H1 (cell line): ENCODE measurements at regions not wholly inside any gene's neighbourhood (a gene's known extent, or its start where the extent isn't known, plus 50 kb on each side); places are given as distances from the start of the nearest gene placed in this dataset.
A peak's percentile ranks its signal among the peaks of the same experiment; 100 is the strongest.

Source experiments
- CTCF ChIA-PET: fragments of 300-600 bp; sonication (Branson Sonifier 250); formaldehyde crosslinking; loops from one replicate; lab custom pipeline; 2021; ENCODE audit not compliant: partially characterized antibody; lab: Charles Lee
- POLR2A ChIA-PET: fragments of 300-600 bp; sonication (Branson Sonifier 250); formaldehyde crosslinking; loops from one replicate; lab custom pipeline; 2021; ENCODE audit warnings: inconsistent platforms; ENCODE audit not compliant: partially characterized antibody; lab: Charles Lee
- DNase-seq, 2 experiments: peaks; one replicate each; pipeline versions ENCODE4 v3.0.0 to v3.0.0-alpha.2; 2010 to 2022; ENCODE audit warnings: low spot score in 2 of 2, low read depth in 1 of 2, mixed read lengths in 1 of 2
- FAIRE-seq: peaks from 2 replicates; lab custom pipeline; 2011; peaks lifted over from hg19 to GRCh38; lab: Jason Lieb, UNC
- H2AFZ ChIP-seq: 2 replicates; pipeline ENCODE4 v1.8.1; 2012; ENCODE audit warnings: low read length, inconsistent platforms
- H2AK5ac ChIP-seq: 2 replicates; pipeline ENCODE4 v1.6.1; 2013; ENCODE audit warnings: low read depth, low read length
- H2BK120ac ChIP-seq: replicated peaks from 2 replicates; pipeline ENCODE3; 2013; ENCODE audit warnings: low read depth, low read length, inconsistent platforms
- H2BK12ac ChIP-seq: 2 replicates; pipeline ENCODE4 v1.6.1; 2013; ENCODE audit warnings: low read depth, low read length
- H2BK15ac ChIP-seq: 2 replicates; pipeline ENCODE4 v1.6.1; 2013; ENCODE audit warnings: low read length
- H2BK20ac ChIP-seq: 2 replicates; pipeline ENCODE4 v1.6.1; 2013; ENCODE audit warnings: low read length
- H2BK5ac ChIP-seq: 2 replicates; pipeline ENCODE4 v1.6.1; 2013; ENCODE audit warnings: low read depth, low read length
- H3K14ac ChIP-seq: 2 replicates; pipeline ENCODE4 v1.6.1; 2013; ENCODE audit warnings: inconsistent platforms; ENCODE audit not compliant: insufficient read length
- H3K18ac ChIP-seq: 2 replicates; pipeline ENCODE4 v1.6.1; 2013; ENCODE audit warnings: low read length; ENCODE audit errors: extremely low read depth
- H3K23ac ChIP-seq: 2 replicates; pipeline ENCODE4 v1.6.1; 2013; ENCODE audit warnings: inconsistent platforms; ENCODE audit not compliant: insufficient read length
- H3K23me2 ChIP-seq: 2 replicates; pipeline ENCODE4 v1.6.1; 2013; ENCODE audit warnings: low read depth, low read length
- H3K27ac ChIP-seq: 2 replicates; pipeline ENCODE4 v1.6.1; 2011; ENCODE audit warnings: low read depth, low read length, inconsistent platforms
- H3K27me3 ChIP-seq, 4 experiments: replicated peaks in 1 of 4; 1 replicate in 1 of 4; 2 replicates in 3 of 4; pipeline versions ENCODE4 v1.6.1 to v1.8.1; 2011 to 2013; ENCODE audit warnings: low read length in 3 of 4, mild to moderate bottlenecking in 3 of 4, inconsistent platforms in 2 of 4, mixed read lengths in 2 of 4, moderate library complexity in 1 of 4; ENCODE audit not compliant: control insufficient read depth in 3 of 4, insufficient read depth in 3 of 4; ENCODE audit errors: extremely low read depth in 1 of 4
- H3K36me3 ChIP-seq, 4 experiments: 2 replicates each; pipeline versions ENCODE4 v1.6.1 to v1.8.1; 2011 to 2013; ENCODE audit warnings: mild to moderate bottlenecking in 4 of 4, low read length in 3 of 4, moderate library complexity in 2 of 4, control low read depth in 1 of 4, inconsistent platforms in 1 of 4; ENCODE audit not compliant: insufficient read depth in 4 of 4, control insufficient read depth in 2 of 4
- H3K4ac ChIP-seq: replicated peaks from 2 replicates; pipeline ENCODE3; 2013; ENCODE audit warnings: low read length, low read depth, mixed read lengths, inconsistent platforms; ENCODE audit not compliant: insufficient read length
- H3K4me1 ChIP-seq, 4 experiments: replicated peaks in 1 of 4; 1 replicate in 1 of 4; 2 replicates in 3 of 4; pipeline versions ENCODE4 v1.6.1 to v1.8.1; 2011 to 2013; ENCODE audit warnings: low read length in 3 of 4, inconsistent platforms in 2 of 4, mixed read lengths in 1 of 4; ENCODE audit not compliant: insufficient read depth in 4 of 4, control insufficient read depth in 3 of 4
- H3K4me2 ChIP-seq, 2 experiments: 2 replicates each; pipeline versions ENCODE4 v1.6.1 to v1.8.1; 2011 to 2013; ENCODE audit warnings: low read depth in 2 of 2, low read length in 2 of 2, control low read depth in 1 of 2, inconsistent platforms in 1 of 2, mild to moderate bottlenecking in 1 of 2; ENCODE audit not compliant: insufficient read depth in 1 of 2
- H3K4me3 ChIP-seq, 4 experiments: fragments of 200-600, 300-600 bp in 1 of 4; sonication (generic), shearing (Covaris generic), sonication (Bioruptor Twin) in 1 of 4; 2 replicates each; pipeline versions ENCODE4 v1.5.1 to v1.8.1; 2011 to 2016; ENCODE audit warnings: low read length in 4 of 4, low read depth in 3 of 4, control low read depth in 2 of 4, inconsistent platforms in 2 of 4, mild to moderate bottlenecking in 2 of 4, mixed read lengths in 1 of 4, moderate library complexity in 1 of 4; ENCODE audit not compliant: insufficient read depth in 2 of 4; ENCODE audit errors: extremely low read depth in 1 of 4
- H3K56ac ChIP-seq: replicated peaks from 2 replicates; pipeline ENCODE3; 2013; ENCODE audit warnings: low read depth, mild to moderate bottlenecking, mixed read lengths, low read length, inconsistent platforms; ENCODE audit not compliant: insufficient read length
- H3K79me1 ChIP-seq: 2 replicates; pipeline ENCODE4 v1.6.1; 2013; ENCODE audit warnings: low read depth, low read length, control low read depth
- H3K79me2 ChIP-seq, 2 experiments: 2 replicates each; pipeline versions ENCODE4 v1.6.1 to v1.8.1; 2012 to 2013; ENCODE audit warnings: low read length in 2 of 2, mild to moderate bottlenecking in 2 of 2, inconsistent platforms in 1 of 2; ENCODE audit not compliant: insufficient read depth in 2 of 2, control insufficient read depth in 1 of 2
- H3K9ac ChIP-seq, 4 experiments: replicated peaks in 1 of 4; 1 replicate in 1 of 4; 2 replicates in 3 of 4; pipeline versions ENCODE4 v1.6.1 to v1.8.1; 2011 to 2013; ENCODE audit warnings: low read depth in 3 of 4, low read length in 3 of 4, control low read depth in 2 of 4, mild to moderate bottlenecking in 2 of 4, moderate library complexity in 2 of 4, inconsistent platforms in 1 of 4; ENCODE audit errors: extremely low read depth in 1 of 4
- H3K9me3 ChIP-seq, 2 experiments: 2 replicates each; pipeline versions ENCODE4 v1.6.1 to v1.8.1; 2012 to 2013; ENCODE audit warnings: mild to moderate bottlenecking in 2 of 2, moderate library complexity in 2 of 2, control low read depth in 1 of 2, inconsistent platforms in 1 of 2, low read depth in 1 of 2, low read length in 1 of 2, mixed read lengths in 1 of 2; ENCODE audit not compliant: insufficient read depth in 2 of 2
- H4K20me1 ChIP-seq, 2 experiments: replicated peaks in 1 of 2; 2 replicates each; pipeline versions ENCODE3 to v1.8.1; 2011 to 2013; ENCODE audit warnings: inconsistent platforms in 2 of 2, low read length in 2 of 2, mild to moderate bottlenecking in 1 of 2; ENCODE audit not compliant: insufficient read depth in 2 of 2, control insufficient read depth in 1 of 2
- H4K5ac ChIP-seq: 2 replicates; pipeline ENCODE4 v1.6.1; 2013; ENCODE audit warnings: low read length, low read depth, mixed read lengths, inconsistent platforms; ENCODE audit not compliant: insufficient read length
- H4K8ac ChIP-seq: 2 replicates; pipeline ENCODE4 v1.8.0; 2013; ENCODE audit warnings: mild to moderate bottlenecking, moderate library complexity, low read length, inconsistent platforms; ENCODE audit not compliant: insufficient read depth; ENCODE audit errors: extremely low read depth
- H4K91ac ChIP-seq: replicated peaks from 2 replicates; pipeline ENCODE3; 2013; ENCODE audit warnings: low read length, mixed read lengths, inconsistent platforms; ENCODE audit not compliant: insufficient read length
- RBBP5 ChIP-seq: IDR thresholded peaks from 2 replicates; pipeline ENCODE4 v1.7.1; 2012; ENCODE audit warnings: low read depth, mild to moderate bottlenecking, inconsistent platforms, low read length, moderate library complexity, borderline replicate concordance
- SRF ChIP-seq: IDR thresholded peaks from 2 replicates; pipeline ENCODE4 v1.6.1; 2011; ENCODE audit warnings: mild to moderate bottlenecking, low read depth, low read length, moderate library complexity
- WGBS, 2 experiments: shearing (Covaris generic) in 1 of 2; methylation state at CpG; one replicate each; pipeline versions ENCODE4 v1.1.6 to v1.1.7; 2013 to 2015; ENCODE audit warnings: low lambda C conversion rate in 2 of 2, mixed read lengths in 2 of 2, inconsistent platforms in 1 of 2, low coverage in 1 of 2, missing lambda C conversion rate in 1 of 2; ENCODE audit not compliant: insufficient replicate concordance in 2 of 2, insufficient coverage in 1 of 2, insufficient read length in 1 of 2; ENCODE audit errors: extremely low coverage in 1 of 2, missing lambda C conversion rate in 1 of 2; 5-methylcytosine and 5-hydroxymethylcytosine counted together

DNA sequence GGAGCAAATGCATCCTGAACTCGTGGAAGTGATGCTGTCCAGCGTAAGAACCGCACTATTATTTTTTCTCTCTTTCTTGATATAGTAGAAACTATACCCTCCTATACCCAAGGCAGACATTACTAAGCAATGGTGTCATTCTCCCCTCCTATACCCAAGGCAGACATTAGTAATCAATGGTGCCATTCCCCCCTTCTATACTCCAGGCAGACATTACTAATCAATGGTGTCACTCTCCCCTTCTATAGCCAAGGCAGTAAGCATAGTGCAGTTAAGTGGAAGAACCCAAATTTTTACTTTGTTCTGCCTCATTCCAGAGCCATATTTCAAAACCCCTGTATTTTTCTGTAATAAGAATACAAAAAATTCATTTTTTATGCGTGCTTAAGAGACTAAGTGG is 506.2 kb upstream of the EEF2KMT start:
- Histone ChIP-seq H2BK15ac (no peak overlapping the region), H2BK12ac (no peak overlapping the region), H3K4me2 (no peak overlapping the region), H3K36me3 (no peaks in the 10 kb centered on the region), H4K91ac (no peak overlapping the region), H3K56ac (no peak overlapping the region), H3K18ac (no peak overlapping the region), H2BK20ac (no peak overlapping the region), H3K27ac (no peak overlapping the region), H3K27me3 (no peaks in the 10 kb centered on the region), H4K20me1 (no peaks in the 10 kb centered on the region), H3K4me3 (no peak overlapping the region), H3K23ac (no peak overlapping the region), H3K9me3 (no peaks in the 10 kb centered on the region), H3K14ac (no peak overlapping the region), H2BK5ac (no peak overlapping the region), H3K4ac (no peak overlapping the region), H3K79me2 (no peaks in the 10 kb centered on the region), H3K4me1 (peaks cover 0 to 6% (median 2%) of the 10 kb centered on the region in 4 experiments; a peak in 2 of 7 replicates), H4K5ac (no peak overlapping the region), H4K8ac (no peak overlapping the region), H3K23me2 (no peaks in the 10 kb centered on the region), H3K9ac (no peak overlapping the region), H3K79me1 (no peaks in the 10 kb centered on the region), H2AK5ac (no peak overlapping the region), H2AFZ (no peak overlapping the region), H2BK120ac (no peak overlapping the region)
- 96% methylated on average over 4 of the region's 4 CpGs; no CpG with 5 or more reads in 1 of the 2 experiments for WGBS, 2 experiments
- FAIRE-seq = no peak
- DNase-seq = no peak
- TF ChIP-seq SRF (peak; percentile 55; the same call in 1 of the 2 replicates), RBBP5 (no peak)
- POLR2A ChIA-PET = no interaction called here
- CTCF ChIA-PET = interaction anchor here (0.7 to 3.5 kb wide), 5 partner anchors 11 to 120 kb away, joined by 3 to 19 read pairs (median 3); no protein-coding TSS in a partner anchor
